HT1080 (cell line): ENCODE measurements at regions not wholly inside any gene's neighbourhood (a gene's known extent, or its start where the extent isn't known, plus 50 kb on each side); places are given as distances from the start of the nearest gene placed in this dataset.
A peak's percentile ranks its signal among the peaks of the same experiment; 100 is the strongest.

Experiments
- DNase-seq: peaks from one replicate; pipeline ENCODE4 v3.0.0-alpha.2; 2015; ENCODE audit warnings: low read depth

DNA sequence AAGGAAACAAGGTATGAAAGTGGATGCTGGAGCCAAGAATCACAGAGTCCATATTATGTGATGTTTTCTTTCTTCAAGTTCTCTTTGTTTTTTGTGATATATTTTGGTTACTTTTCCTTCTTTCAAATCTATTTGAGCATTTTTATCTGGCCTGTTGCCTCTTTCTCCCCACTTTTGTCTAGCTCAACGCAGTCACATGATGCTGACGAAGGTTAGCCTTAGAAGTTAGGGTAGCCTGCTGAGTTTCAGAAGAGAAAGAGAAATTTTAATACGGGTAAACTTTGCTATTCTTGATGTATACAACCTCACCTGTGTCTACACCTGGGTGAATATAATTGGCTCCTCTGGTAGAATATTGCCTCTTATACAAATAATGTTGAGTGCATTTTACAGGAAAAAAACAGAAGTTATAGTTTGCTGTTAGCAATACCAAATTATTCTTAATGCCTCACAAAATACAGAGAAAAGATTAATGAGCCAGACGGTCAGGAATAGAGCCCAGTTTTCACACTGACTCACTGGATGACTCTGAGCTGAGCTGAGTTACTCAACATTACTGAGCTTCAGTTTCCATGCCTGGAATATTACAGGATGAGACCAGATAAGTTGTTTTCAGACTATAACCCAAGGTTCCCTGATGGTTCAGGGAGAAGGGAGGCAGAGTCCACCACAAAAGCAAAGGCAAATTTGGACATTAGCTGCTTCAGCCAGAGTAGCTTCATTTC is 161.6 kb upstream of the BDNF start:
- peak; percentile 82 for DNase-seq

DNA sequence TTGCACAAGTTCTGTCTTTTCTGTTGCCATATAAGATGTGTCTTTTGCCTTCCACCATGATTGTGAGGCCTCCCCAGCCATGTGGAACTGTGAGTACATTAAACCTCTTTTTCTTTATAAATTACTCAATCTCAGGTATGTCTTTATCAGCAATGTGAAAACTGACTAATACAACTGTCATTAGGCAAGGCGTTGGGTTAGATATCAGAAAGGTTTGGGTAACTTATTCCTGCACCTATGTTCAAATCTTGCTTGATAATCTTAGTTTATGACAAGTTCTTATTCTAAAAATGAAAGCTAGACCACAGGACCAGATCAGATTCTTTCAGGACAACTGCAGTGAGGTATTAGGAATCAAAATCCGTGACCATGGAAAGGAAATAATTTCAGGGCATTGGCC is 160.6 kb upstream of the BDNF start:
- DNase-seq, result no peak

DNA sequence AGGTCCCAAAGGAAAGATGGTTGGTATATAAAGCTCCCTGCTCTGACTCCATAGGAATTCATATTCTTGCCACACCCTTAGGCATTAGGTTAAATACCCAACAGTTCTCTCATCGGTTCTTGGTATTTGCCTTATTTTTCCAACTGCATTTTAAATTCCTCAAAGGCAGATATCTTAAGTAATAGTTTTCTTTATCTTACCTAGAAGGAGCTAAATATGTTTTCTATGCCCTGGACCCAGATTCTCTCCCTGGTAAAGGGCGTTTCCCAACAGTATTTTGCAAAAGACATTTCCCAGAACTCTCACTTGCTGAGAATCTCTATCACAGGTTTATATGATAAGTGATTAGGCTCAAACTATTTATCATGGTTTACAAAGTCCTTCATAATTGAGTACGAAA is 158.6 kb upstream of the BDNF start:
- no peak for DNase-seq

DNA sequence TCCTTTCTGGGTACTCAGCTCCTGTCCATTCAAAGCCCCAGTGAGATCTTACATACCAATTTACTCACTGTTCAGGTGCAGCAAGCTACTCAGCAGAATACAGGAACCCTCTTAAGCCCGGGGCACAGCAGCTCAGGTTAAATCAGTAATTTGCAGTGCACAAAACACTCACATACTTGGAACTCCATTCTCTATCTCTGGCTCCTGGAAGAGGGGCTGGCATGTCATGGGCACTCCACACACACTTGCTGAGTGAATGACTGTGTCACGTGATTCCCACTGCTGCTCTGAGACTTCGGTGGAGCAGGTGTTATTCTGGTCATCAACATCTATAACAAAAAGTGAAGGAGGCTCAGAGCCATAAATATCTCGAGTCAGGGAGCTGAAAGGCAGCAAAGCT is 157.3 kb upstream of the BDNF start:
- DNase-seq, result no peak

DNA sequence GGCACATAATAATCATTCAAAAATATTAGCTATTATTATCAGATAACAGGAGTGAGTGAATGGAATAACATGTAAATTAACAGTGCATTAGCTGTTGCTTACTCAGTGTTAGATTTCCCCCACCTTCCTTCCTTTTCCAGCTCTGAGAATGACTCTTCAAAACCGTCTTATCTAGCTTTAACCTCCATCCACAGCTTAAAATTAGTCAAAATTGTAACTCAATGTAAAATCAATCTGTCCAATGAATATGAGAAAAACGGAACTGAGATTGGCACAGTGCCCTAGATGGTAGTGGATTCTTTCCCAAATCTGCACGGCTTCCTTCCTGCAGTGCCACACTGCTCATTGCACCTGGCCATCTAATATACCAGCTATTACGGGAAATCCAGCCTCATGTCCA is 156.8 kb upstream of the BDNF start:
- DNase-seq, result no peak

DNA sequence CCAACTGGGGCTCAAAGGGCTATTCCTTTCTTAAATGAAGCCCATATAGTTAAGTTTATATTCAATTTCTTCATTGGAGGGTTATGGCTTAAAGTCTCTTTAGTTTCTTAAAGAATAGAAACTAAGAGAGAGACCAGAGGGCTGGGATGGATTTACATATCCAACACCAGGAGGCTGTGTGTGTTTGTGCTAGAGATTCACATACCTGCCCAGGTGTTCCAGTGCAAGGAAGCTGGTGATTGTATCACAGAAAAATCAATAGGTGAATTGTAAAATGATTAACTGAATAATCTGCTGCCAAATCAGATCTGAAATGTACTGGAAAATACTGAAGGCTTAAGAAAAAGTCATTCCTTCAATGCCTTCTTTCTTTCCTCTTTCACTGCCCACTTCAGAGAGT is 148.2 kb upstream of the BDNF start:
- no peak for DNase-seq

DNA sequence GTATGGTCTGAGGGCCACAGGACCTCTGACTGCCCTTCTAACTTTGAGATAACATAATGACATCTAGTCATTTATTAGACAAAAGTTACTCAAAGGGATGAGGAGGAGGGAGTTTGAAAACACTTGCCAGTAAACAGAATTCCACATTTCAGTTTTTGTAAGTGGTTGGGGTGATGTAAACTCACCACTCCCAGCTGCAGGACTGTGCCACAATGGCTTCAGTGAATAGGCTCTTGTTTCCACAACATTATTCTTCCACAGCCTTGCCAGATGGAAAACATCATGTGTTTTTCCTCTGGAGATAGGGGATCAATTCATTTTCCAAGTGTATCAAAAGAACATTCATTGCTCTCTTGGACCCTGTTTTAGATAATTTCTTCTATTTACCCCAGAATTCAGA is 147.2 kb upstream of the BDNF start:
- DNase-seq, result no peak

DNA sequence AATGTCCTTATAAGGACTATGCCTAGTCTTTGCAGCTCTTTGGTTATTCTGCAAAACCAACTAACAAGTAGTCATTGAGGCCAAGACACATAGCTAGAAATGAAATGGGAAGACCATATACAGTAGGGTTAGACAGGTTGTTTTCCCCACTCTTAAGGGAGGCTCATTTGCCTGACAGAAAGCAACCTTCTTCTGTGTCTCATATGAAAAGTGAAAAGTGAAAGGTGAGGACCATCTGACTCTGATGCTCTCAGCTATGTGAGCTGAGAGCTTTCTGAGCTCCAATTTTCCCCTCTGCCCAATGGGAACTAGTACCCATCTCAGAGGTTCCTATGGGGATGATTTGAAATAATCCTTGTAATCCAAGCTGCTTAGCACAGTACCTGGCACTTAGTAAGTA is 142.0 kb upstream of the BDNF start:
- no peak for DNase-seq

DNA sequence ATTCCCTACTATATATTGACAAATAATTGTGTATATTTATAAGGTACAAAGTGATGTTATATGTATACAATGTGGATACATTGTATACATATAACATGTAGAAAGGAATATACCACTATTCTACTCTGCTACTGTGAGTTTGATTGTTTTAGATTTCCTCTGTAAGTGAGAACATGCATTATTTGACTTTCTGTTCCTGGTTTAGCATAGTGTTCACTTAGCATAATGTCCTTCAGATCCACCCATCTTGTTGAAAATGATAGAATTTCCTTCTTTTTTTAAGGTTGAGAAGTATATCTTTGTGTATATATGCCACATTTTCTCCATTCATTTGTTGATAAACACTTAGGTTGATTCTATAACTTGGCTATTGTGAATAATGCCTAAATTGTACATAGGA is 140.8 kb upstream of the BDNF start:
- DNase-seq, result no peak

DNA sequence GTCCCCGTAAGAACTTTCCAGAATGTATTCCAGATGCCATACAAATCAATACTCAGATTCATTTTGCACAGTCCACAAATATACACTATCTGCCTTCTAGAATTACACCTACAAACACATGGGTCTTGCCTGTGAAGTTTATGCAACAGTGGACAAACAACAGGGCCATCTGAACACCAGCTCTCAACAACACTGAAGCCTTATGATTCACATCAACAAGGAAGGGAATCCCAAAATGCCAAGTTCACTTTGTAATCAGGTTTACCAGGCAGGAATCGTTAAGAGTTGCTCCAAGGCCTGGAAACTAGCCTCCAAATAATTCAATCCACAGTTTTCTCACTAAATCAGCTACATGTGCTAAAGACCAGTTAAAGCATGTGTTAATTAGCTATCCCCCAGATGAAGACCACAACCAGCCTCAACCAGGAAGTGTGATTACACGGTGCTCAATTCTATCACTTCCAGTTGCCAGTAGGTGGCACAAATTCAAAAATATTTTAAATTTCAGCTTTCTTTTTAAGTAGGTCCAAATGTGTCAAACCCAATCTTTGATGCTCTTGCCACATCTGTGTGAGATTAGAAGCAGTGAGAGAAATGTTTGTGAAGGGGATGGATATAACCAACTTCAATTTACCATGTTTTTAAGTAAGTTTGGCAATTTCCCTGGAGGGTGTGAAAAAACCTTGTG is 139.1 kb upstream of the BDNF start:
- DNase-seq, result peak; percentile 23

DNA sequence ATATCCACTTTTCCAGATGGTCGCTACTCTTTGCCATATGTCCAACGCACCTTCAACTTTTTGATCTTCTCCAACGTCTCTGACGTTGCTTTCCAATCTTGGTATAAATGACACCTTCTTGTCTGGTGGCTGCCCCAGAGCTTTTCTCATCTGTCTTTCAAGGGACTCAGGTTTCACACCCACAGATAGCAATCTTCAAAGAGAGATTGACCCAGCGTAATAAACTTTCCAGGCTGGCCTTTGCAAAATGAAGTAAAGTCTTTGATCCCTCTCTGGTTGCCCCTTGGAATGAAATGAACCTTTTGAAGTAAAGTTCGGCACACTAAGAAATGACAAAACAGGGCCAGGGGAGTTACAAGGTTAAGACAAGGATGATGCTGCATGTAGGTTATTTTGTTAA is 138.4 kb upstream of the BDNF start:
- no peak for DNase-seq

DNA sequence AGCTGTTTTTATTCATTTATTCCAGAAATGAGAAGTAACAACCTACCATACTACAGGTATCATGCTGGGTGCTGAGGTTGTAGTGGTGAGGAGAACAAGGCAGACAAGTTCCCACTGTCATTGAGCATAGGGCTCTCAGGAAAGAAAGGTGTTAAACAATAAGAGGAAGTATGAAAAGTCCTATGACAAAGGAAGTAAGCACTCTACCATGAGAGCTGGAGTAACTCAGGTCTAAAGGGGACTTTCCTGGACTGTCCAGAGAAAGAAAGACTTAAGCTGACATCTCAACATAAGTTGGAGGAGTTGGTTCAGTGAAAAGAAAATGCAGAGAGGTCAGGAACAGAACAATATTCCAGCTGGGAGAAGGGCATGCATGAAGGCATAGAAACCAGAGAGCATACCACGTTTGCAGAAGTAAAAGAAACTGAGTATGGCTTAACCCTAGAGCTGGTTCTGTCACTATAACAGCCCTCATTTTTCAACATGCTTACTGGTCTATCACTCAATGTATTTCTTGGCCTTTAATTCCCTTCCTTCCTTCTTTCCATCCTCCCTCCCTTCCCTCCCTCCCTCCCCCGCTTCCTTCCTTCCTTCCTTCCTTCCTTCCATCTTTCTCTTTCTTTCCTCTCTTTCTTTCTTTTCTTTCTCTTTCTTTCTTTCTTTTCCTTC is 137.8 kb upstream of the BDNF start:
- DNase-seq, result no peak

DNA sequence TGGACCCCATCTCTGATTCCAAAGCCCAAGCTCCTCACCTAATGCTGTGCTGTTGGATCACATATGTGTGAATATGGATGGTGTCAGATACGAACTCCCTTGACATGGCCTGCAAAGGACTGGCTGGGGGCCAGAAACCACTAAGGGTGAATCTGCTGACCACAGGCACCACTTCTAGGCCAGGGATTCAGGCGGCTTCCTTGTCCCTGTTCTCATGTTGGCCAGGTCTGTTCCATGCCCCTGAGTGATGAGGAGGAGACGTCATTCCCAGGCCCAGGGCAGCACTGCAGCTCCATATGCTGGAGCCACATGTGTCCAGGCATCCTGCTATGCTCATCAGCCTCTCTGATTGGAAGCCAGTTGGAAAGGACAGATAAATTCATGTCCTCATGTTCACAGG is 130.0 kb upstream of the BDNF start:
- peak; percentile 25 for DNase-seq

DNA sequence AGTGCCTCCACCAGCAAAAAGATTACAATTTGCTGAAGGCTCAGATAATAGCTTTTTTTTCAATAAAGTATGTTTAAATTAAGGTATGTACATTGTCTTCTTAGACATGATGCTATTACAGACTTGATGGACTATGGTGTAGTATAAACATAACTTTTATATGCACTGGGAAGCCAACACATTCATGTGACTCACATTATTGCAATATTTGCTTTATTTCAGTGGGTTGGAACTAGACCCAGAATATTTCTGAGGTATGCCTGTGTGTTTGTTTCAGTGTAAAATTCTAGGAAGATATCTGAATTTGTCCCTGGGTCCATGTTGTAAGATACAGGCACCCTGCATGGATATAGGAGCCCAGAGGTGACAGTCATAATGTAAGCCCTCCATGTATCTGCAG is 120.0 kb upstream of the BDNF start:
- DNase-seq, result no peak

DNA sequence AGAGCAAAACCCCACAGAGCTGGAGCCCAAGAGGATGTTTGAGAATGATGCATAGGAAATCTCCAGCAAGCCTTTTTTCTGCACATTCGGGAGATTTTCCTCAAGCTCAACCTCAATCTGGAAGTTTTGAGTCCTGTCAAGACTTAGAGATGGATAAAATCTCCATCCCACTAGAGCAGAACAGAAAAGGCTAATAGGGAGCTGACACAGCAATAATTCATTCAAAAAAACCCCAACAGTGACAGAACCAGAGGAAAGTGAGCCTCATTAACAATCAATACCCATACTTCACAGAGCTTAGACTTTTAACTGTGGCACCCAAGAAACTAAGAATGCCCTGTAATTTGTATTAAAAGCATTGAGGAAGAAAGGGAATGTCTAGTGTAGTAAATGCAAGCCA is 115.9 kb upstream of the BDNF start:
- DNase-seq, result no peak

DNA sequence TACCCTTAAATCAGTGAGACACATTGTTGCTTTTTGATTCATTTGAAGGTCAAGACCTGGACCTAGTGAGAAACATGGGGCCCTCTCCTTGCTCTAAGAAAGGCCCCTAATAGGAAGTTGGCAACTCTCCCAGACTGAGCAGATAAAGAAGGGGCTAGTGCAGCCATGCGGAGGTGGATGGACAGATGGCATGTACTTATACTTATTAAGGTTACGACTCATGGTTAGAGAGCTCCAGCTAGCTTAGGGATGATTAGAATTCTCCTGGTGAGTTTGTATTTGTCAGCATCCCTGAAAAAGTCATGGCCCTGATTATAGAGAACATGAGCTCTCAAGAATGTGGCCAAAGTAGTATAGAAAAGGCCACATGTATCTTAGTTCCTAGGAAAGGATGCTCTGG is 112.1 kb upstream of the BDNF start:
- DNase-seq, result peak; percentile 9

DNA sequence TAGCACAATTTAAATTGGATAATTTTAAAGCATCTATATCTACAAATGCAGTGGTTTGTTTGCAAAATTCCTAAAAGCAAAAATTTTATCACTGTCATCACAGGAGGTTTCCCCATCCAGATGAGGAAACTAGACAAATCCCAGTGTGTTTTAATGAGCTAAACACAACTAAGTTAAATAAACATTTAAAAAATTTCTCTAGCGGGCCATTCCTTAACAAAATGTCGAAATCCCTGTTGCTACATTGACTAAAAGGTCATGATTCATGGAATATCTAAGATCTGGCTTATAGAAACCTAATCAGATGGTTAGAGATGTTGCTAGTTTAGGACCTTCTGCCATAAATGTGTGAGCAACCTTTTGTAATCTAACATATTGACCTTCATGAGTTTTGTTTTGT is 107.3 kb upstream of the BDNF start:
- no peak for DNase-seq

DNA sequence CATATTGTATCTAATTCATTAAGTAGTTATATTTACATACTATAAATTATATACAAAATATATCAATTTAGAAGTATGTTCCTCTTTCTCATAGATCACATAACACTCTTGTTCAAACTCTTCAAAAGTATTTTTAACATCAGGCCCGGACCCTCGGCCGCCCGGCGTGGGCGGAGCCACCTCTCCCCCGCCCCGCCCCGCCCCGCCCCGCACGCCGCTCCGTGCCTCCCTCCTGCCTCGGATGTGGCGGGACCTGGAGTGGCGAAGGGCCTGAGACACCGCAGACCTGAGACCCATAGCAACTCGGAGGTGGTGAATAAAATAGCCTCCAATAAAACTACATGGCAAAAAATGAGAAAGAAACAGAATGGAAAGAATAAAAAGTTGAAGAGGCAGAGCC is 105.9 kb upstream of the BDNF start:
- DNase-seq, result no peak

DNA sequence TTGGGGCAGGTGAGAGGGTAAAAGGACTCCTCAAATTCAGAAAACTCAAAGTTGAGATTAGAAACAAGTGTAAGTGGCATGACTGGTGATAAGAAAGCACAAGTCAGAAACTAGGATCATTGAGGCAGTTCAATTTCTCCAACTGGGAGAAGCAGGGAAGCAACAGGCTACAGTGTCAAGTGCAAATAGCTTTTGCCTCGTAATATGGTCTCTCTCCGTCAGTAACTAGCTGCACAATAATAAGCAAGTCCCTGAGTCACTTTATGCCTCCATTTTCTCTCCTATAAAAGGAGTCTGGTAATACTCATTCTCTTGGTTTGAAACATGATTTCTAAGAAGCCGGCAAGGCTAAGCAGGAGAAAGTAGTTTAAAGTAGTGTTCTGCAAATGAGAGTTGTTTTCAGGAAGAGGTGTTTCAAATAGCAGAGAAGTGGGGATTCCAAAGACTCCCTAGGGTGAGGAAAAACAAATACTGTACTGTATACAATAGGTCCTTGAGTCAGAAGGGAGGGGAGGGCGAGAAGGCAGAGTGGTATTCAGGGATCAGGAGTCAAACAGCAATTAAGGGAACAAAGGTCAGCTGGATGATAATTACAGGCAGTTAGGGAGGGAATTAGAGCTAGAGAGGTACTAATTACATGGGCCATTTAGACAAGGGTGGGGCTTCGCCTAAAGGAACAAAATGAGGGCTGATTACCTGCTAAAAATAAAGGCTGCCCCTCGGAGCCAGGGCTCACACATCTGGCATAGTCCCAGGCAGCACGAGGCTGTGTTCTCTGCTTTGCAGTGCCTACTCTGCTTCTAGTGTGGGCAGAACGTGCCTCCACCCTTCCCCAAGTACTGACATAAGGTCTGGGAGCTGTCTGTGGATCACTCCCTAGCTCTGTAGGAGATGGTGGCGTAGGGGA is 96.0 kb upstream of the BDNF start:
- no peak for DNase-seq

DNA sequence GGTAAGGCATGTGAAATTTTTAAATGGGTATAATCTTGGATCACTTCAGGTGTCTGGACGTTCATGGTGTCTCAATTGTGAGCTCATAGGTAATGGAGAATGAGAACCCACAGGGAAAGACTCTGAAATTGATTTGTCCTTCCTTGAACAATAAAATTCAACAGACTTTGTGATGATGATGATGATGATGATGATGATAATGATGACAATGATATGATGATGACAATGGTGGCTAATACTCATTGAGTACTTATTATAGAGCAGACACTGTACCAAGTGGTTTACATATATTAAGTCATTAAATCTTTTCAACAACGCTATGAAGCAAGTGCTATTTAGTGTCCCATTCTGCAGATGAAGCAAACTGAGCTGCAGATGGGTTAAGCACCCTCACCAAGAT is 86.6 kb upstream of the BDNF start:
- DNase-seq, result no peak

DNA sequence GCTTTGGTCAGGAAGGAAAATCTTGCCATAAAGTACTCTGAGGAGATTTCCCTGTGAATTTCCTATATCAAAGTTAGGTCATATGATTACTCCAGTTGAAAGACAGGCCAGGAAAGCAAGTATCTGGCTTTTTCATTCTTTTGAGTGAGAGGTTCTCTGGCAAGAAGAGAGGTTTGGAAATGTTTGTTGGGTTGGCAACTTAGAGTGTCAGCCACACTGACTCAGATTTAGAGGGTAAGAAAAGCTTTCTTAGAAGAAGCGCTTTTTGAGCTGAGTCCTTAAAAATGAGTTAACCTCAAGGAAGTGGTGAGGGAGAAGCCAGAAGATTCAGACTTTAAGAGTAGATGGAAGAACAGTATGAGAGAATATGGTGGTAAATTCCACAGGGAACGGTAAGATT is 86.1 kb upstream of the BDNF start:
- no peak for DNase-seq
